ENCODE measurements at regions not wholly inside any gene's neighbourhood (a gene's known extent, or its start where the extent isn't known, plus 50 kb on each side); places are given as distances from the start of the nearest gene placed in this dataset.

DNA sequence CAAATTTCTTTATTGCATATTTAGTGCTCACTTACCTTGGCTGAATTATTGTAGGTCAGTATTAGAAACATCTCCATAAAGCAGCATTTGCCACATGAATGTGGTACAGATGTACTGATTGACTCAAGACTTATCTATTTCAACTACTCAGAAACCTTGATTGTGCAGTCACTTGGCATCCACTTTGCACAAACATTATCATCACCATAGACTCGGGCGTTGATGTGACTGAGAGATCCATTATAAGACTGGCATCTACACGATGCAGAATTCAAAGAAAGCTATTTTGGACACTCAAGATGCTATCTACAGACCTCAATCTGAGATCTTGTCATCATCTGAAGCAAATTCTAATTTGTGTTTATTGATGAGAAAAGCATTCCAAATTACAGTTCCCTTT lies 102.8 kb upstream of the USP25 start:
- intact Hi-C loops (cut with micrococcal nuclease; ENCODE audit: unreplicated experiment) (no loop called here), in situ Hi-C loops (cut with MboI) (no loop called here)
- SMC1A ChIA-PET (ENCODE audit: uncharacterized antibody, unreplicated experiment) = no interaction called here
- no peak overlapping the region for H3K4me3 ChIP-seq
- H4K20me1 ChIP-seq (ENCODE audit: control insufficient read depth, insufficient read depth) = no peaks in the 10 kb centered on the region
- H3K9me3 ChIP-seq (replicated peaks; ENCODE audit: control insufficient read depth, insufficient read depth, low read length) = no peaks in the 10 kb centered on the region
- no peak for DNase-seq (ENCODE audit: low read depth, low spot score)
- no peaks in the 10 kb centered on the region for H3K27me3 ChIP-seq (replicated peaks in 1 of 2; ENCODE audit: control insufficient read depth in 2 of 2, insufficient read depth in 2 of 2, low read length in 1 of 2)
- H3K4me1 ChIP-seq (ENCODE audit: control insufficient read depth, insufficient read depth, low read length) = no peaks in the 10 kb centered on the region
- no peak overlapping the region for H3K27ac ChIP-seq (ENCODE audit: control insufficient read depth, insufficient read depth)
- H2AFZ ChIP-seq (ENCODE audit: control insufficient read depth, low read depth, low read length) = no peak overlapping the region
- ATAC-seq = no peak
- no peak for FAIRE-seq
- TF ChIP-seq RCOR1 (conservative IDR thresholded peaks at IDR 0.05; ENCODE audit: low read depth, low read length) (no peak), CBX5 (IDR thresholded peaks at IDR 0.05; ENCODE audit: low read depth) (no peak), BCL11A (IDR thresholded peaks at IDR 0.05; ENCODE audit: low read depth, low read length) (no peak), CHD1 (IDR thresholded peaks at IDR 0.05; ENCODE audit: low read depth, low read length) (no peak), RFX5 (IDR thresholded peaks at IDR 0.05; ENCODE audit: low read depth, low read length) (no peak), IRF4 (IDR thresholded peaks at IDR 0.05; ENCODE audit: low read depth, low read length) (no peak), POLR2A (IDR thresholded peaks at IDR 0.05; ENCODE audit: low read depth, low read length) (no peak), SRF (IDR thresholded peaks at IDR 0.05; ENCODE audit: low read depth in 2 of 2, low read length in 2 of 2) (no peak), TCF12 (IDR thresholded peaks at IDR 0.05; ENCODE audit: low read depth, low read length) (no peak), SPI1 (IDR thresholded peaks at IDR 0.05; ENCODE audit: borderline replicate concordance, insufficient read depth, low read depth, low read length) (no peak), MYB (IDR thresholded peaks at IDR 0.05; ENCODE audit: borderline replicate concordance, low read depth, low read length) (no peak), CHD4 (IDR thresholded peaks at IDR 0.05) (no peak), ETV6 (conservative IDR thresholded peaks at IDR 0.05 in 1 of 2, IDR thresholded peaks at IDR 0.05 in 1 of 2; ENCODE audit: borderline replicate concordance in 1 of 2, low read depth in 1 of 2) (no peak), SMC3 (IDR thresholded peaks at IDR 0.05; ENCODE audit: borderline replicate concordance, low read length) (no peak), CREB1 (IDR thresholded peaks at IDR 0.05; ENCODE audit: low read depth) (no peak)
- TF ChIP-seq, protein P1, sequence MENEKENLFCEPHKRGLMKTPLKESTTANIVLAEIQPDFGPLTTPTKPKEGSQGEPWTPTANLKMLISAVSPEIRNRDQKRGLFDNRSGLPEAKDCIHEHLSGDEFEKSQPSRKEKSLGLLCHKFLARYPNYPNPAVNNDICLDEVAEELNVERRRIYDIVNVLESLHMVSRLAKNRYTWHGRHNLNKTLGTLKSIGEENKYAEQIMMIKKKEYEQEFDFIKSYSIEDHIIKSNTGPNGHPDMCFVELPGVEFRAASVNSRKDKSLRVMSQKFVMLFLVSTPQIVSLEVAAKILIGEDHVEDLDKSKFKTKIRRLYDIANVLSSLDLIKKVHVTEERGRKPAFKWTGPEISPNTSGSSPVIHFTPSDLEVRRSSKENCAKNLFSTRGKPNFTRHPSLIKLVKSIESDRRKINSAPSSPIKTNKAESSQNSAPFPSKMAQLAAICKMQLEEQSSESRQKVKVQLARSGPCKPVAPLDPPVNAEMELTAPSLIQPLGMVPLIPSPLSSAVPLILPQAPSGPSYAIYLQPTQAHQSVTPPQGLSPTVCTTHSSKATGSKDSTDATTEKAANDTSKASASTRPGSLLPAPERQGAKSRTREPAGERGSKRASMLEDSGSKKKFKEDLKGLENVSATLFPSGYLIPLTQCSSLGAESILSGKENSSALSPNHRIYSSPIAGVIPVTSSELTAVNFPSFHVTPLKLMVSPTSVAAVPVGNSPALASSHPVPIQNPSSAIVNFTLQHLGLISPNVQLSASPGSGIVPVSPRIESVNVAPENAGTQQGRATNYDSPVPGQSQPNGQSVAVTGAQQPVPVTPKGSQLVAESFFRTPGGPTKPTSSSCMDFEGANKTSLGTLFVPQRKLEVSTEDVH (IDR thresholded peaks at IDR 0.05; ENCODE audit: low read depth, partially characterized antibody) = no peak
- TF ChIP-seq, protein P2, sequence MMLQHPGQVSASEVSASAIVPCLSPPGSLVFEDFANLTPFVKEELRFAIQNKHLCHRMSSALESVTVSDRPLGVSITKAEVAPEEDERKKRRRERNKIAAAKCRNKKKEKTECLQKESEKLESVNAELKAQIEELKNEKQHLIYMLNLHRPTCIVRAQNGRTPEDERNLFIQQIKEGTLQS (IDR thresholded peaks at IDR 0.05; ENCODE audit: borderline replicate concordance, extremely low read depth, low read depth, low read length) = no peak
- TF ChIP-seq, protein P3, sequence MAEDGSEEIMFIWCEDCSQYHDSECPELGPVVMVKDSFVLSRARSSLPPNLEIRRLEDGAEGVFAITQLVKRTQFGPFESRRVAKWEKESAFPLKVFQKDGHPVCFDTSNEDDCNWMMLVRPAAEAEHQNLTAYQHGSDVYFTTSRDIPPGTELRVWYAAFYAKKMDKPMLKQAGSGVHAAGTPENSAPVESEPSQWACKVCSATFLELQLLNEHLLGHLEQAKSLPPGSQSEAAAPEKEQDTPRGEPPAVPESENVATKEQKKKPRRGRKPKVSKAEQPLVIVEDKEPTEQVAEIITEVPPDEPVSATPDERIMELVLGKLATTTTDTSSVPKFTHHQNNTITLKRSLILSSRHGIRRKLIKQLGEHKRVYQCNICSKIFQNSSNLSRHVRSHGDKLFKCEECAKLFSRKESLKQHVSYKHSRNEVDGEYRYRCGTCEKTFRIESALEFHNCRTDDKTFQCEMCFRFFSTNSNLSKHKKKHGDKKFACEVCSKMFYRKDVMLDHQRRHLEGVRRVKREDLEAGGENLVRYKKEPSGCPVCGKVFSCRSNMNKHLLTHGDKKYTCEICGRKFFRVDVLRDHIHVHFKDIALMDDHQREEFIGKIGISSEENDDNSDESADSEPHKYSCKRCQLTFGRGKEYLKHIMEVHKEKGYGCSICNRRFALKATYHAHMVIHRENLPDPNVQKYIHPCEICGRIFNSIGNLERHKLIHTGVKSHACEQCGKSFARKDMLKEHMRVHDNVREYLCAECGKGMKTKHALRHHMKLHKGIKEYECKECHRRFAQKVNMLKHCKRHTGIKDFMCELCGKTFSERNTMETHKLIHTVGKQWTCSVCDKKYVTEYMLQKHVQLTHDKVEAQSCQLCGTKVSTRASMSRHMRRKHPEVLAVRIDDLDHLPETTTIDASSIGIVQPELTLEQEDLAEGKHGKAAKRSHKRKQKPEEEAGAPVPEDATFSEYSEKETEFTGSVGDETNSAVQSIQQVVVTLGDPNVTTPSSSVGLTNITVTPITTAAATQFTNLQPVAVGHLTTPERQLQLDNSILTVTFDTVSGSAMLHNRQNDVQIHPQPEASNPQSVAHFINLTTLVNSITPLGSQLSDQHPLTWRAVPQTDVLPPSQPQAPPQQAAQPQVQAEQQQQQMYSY (CRISPR knock-in tag; IDR thresholded peaks at IDR 0.05) = no peak
- TF ChIP-seq, protein P4, sequence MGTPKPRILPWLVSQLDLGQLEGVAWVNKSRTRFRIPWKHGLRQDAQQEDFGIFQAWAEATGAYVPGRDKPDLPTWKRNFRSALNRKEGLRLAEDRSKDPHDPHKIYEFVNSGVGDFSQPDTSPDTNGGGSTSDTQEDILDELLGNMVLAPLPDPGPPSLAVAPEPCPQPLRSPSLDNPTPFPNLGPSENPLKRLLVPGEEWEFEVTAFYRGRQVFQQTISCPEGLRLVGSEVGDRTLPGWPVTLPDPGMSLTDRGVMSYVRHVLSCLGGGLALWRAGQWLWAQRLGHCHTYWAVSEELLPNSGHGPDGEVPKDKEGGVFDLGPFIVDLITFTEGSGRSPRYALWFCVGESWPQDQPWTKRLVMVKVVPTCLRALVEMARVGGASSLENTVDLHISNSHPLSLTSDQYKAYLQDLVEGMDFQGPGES (IDR thresholded peaks at IDR 0.05) = no peak
- CTCF ChIA-PET = no interaction called here
- RAD21 ChIA-PET (ENCODE audit: unreplicated experiment) = no interaction called here
- H3K4me2 ChIP-seq (ENCODE audit: control insufficient read depth, insufficient read depth) = no peak overlapping the region
- no peaks in the 10 kb centered on the region for H3K79me2 ChIP-seq (ENCODE audit: control insufficient read depth, insufficient read depth, low read length)
- WGBS (ENCODE audit: insufficient coverage, insufficient replicate concordance, low lambda C conversion rate, missing lambda C conversion rate) = 1% methylated on average over 3 of the region's 3 CpGs
- no peaks in the 10 kb centered on the region for H3K36me3 ChIP-seq (ENCODE audit: control insufficient read depth in 2 of 2, insufficient read depth in 2 of 2, low read length in 1 of 2)
- no TSS peak for BruUV-seq (replicated peaks)
- POLR2A ChIA-PET = no interaction called here
- H3K9ac ChIP-seq (ENCODE audit: control insufficient read depth, insufficient read depth, low read length) = no peak overlapping the region
